Kasumi-1 (cell line): ENCODE measurements at regions not wholly inside any gene's neighbourhood (a gene's known extent, or its start where the extent isn't known, plus 50 kb on each side); places are given as distances from the start of the nearest gene placed in this dataset.
A peak's percentile ranks its signal among the peaks of the same experiment; 100 is the strongest.

ENCODE experiments used
- DNase-seq, 2 experiments: peaks; one replicate each; lab custom pipeline; 2025; lab: John Stamatoyannopoulos, UW

- no peak for DNase-seq
These were observed 52.3 kb upstream of the PIP4K2A start for GRCh38 chr10:22766693-22767092.

GRCh38 chr10:22765660-22766547, 51.5 kb upstream of the PIP4K2A start:
- DNase-seq = peak; percentile 21 to 34

- no peak for DNase-seq
These were observed 50.3 kb upstream of the PIP4K2A start for GRCh38 chr10:22764639-22765038.
